ENCODE measurements at regions not wholly inside any gene's neighbourhood (a gene's known extent, or its start where the extent isn't known, plus 50 kb on each side); places are given as distances from the start of the nearest gene placed in this dataset.
"Not testable (repeated sequence)": the region's sequence is repeated elsewhere in the genome, so short reads cannot be mapped to it uniquely, and the experiment has no call there.

DNA sequence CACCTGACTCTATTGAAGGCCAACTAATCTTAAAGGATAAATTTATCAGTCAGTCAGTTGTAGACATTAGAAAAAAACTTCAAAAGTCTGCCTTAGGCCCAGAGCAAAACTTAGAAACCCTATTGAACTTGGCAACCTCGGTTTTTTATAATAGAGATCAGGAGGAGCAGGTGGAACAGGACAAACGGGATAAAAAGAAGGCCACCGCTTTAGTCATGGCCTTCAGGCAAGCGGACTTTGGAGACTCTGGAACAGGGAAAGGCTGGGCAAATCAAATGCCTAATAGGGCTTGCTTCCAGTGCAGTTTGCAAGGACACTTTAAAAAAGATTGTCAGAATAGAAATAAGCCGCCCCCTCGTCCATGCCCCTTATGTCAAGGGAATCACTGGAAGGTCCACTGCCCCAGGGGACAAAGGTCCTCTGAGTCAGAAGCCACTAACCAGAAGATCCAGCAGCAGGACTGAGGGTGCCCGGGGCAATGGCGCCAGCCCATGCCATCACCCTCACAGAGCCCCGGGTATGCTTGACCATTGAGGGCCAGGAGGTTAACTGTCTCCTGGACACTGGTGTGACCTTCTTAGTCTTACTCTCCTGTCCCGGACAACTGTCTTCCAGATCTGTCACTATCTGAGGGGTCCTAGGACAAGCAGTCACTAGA, 98.5 kb downstream of the ZNF467 start:
- POLR2A ChIA-PET; H3K9me3 ChIP-seq (ENCODE audit: low read length); H3K79me2 ChIP-seq (ENCODE audit: insufficient read depth, low read length); intact Hi-C loops (cut with micrococcal nuclease; ENCODE audit: unreplicated experiment); H3K36me3 ChIP-seq (replicated peaks in 1 of 2; ENCODE audit: control insufficient read depth in 1 of 2, insufficient read depth in 2 of 2, low read length in 2 of 2); CTCF ChIA-PET (ENCODE audit: low intra/inter-chr PET ratio, low total read pairs); ATAC-seq; H3K4me3 ChIP-seq (replicated peaks in 1 of 3; ENCODE audit: insufficient read depth in 1 of 3, low read depth in 2 of 3, low read length in 3 of 3); H3K9ac ChIP-seq (ENCODE audit: insufficient read depth, low read depth, low read length); H3K27me3 ChIP-seq (ENCODE audit: control insufficient read depth in 1 of 2, insufficient read depth in 2 of 2, low read length in 2 of 2); H4K20me1 ChIP-seq (ENCODE audit: insufficient read depth, low read length); in situ Hi-C loops (cut with HindIII; ENCODE audit: extremely low pct_ligation_motif_present, low pct_unique_long_range_greater_than_20kb); H2AFZ ChIP-seq (ENCODE audit: low read length); BruUV-seq (replicated peaks); FAIRE-seq; H3K4me2 ChIP-seq (ENCODE audit: low read depth, low read length); H3K27ac ChIP-seq (ENCODE audit: extremely low read length, insufficient read depth, low read length); DNase-seq (ENCODE audit: low spot score): not testable (repeated sequence)
- 34% methylated on average over 7 of the region's 10 CpGs for WGBS (ENCODE audit: low lambda C conversion rate)
- peaks cover 30% of the 10 kb centered on the region for H3K4me1 ChIP-seq (ENCODE audit: insufficient read depth, low read length)
- TF ChIP-seq FOSL2 (CRISPR knock-in tag; IDR thresholded peaks at IDR 0.05), result 0 out of 2 replicates have a peak, but pooled peaks have one; percentile 29

DNA sequence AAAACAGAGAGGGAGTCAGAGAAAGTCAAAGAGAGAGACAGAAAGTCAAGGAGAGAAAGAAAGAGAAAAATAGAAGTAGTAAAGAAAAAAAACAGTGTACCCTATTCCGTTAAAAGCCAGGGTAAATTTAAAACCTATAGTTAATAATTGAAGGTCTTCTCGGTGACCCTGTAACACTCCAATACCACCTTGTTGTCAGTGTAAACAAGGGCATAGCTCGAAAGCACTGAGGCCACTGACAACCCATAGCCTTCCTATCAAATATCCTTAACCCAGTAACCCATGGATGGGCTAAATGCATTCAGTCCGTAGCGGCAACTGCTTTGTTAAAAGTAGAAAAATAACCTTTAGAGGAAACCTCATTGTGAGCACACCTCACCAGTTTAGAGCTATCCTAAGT, 100.4 kb downstream of the ZNF467 start:
- Histone ChIP-seq H3K27me3 (ENCODE audit: control insufficient read depth in 1 of 2, insufficient read depth in 2 of 2, low read length in 2 of 2) (no peaks in the 10 kb centered on the region), H3K27ac (ENCODE audit: extremely low read length, insufficient read depth, low read length) (no peak overlapping the region), H2AFZ (ENCODE audit: low read length) (no peak overlapping the region), H3K4me1 (ENCODE audit: insufficient read depth, low read length) (peaks cover 30% of the 10 kb centered on the region), H3K9ac (ENCODE audit: insufficient read depth, low read depth, low read length) (no peak overlapping the region), H3K36me3 (replicated peaks in 1 of 2; ENCODE audit: control insufficient read depth in 1 of 2, insufficient read depth in 2 of 2, low read length in 2 of 2) (no peaks in the 10 kb centered on the region), H4K20me1 (ENCODE audit: insufficient read depth, low read length) (no peaks in the 10 kb centered on the region), H3K79me2 (ENCODE audit: insufficient read depth, low read length) (no peaks in the 10 kb centered on the region), H3K4me3 (replicated peaks in 1 of 3; ENCODE audit: insufficient read depth in 1 of 3, low read depth in 2 of 3, low read length in 3 of 3) (no peak overlapping the region; a peak in 1 of 6 replicates), H3K9me3 (ENCODE audit: low read length) (no peaks in the 10 kb centered on the region), H3K4me2 (ENCODE audit: low read depth, low read length) (peak overlapping the region; percentile 50)
- ChIA-PET POLR2A (no interaction called here), CTCF (ENCODE audit: low intra/inter-chr PET ratio, low total read pairs) (no interaction called here)
- WGBS (ENCODE audit: low lambda C conversion rate), result 0% methylated on average over 5 of the region's 5 CpGs
- DNase-seq (ENCODE audit: low spot score), result no peak
- ATAC-seq, result no peak
- intact Hi-C loops (cut with micrococcal nuclease; ENCODE audit: unreplicated experiment) (no loop called here), in situ Hi-C loops (cut with HindIII; ENCODE audit: extremely low pct_ligation_motif_present, low pct_unique_long_range_greater_than_20kb) (no loop called here)
- BruUV-seq (replicated peaks), result no TSS peak
- no peak for FAIRE-seq
- TF ChIP-seq ZNF790 (CRISPR knock-in tag; IDR thresholded peaks at IDR 0.05; ENCODE audit: borderline replicate concordance) (no peak), RARA (CRISPR knock-in tag; IDR thresholded peaks at IDR 0.05) (peak; percentile 62), GATAD2A (CRISPR knock-in tag; IDR thresholded peaks at IDR 0.05) (peak; percentile 40; the same call in 1 of the 2 replicates), ZFP90 (CRISPR knock-in tag; IDR thresholded peaks at IDR 0.05; ENCODE audit: borderline replicate concordance) (no peak), CENPX (CRISPR knock-in tag; IDR thresholded peaks at IDR 0.05) (no peak), XRCC5 (optimal IDR thresholded peaks at IDR 0.05; ENCODE audit: low read length) (no peak), FOXA1 (IDR thresholded peaks at IDR 0.05) (no peak), FOXA1 (CRISPR knock-in tag; IDR thresholded peaks at IDR 0.05) (peak; percentile 59)
- TF ChIP-seq, protein P1, sequence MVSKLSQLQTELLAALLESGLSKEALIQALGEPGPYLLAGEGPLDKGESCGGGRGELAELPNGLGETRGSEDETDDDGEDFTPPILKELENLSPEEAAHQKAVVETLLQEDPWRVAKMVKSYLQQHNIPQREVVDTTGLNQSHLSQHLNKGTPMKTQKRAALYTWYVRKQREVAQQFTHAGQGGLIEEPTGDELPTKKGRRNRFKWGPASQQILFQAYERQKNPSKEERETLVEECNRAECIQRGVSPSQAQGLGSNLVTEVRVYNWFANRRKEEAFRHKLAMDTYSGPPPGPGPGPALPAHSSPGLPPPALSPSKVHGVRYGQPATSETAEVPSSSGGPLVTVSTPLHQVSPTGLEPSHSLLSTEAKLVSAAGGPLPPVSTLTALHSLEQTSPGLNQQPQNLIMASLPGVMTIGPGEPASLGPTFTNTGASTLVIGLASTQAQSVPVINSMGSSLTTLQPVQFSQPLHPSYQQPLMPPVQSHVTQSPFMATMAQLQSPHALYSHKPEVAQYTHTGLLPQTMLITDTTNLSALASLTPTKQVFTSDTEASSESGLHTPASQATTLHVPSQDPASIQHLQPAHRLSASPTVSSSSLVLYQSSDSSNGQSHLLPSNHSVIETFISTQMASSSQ (IDR thresholded peaks at IDR 0.05; ENCODE audit: low read depth), result peak; percentile 54
- TF ChIP-seq, protein P1 (CRISPR knock-in tag; IDR thresholded peaks at IDR 0.05; ENCODE audit: borderline replicate concordance), result no peak
- TF ChIP-seq, protein P2, sequence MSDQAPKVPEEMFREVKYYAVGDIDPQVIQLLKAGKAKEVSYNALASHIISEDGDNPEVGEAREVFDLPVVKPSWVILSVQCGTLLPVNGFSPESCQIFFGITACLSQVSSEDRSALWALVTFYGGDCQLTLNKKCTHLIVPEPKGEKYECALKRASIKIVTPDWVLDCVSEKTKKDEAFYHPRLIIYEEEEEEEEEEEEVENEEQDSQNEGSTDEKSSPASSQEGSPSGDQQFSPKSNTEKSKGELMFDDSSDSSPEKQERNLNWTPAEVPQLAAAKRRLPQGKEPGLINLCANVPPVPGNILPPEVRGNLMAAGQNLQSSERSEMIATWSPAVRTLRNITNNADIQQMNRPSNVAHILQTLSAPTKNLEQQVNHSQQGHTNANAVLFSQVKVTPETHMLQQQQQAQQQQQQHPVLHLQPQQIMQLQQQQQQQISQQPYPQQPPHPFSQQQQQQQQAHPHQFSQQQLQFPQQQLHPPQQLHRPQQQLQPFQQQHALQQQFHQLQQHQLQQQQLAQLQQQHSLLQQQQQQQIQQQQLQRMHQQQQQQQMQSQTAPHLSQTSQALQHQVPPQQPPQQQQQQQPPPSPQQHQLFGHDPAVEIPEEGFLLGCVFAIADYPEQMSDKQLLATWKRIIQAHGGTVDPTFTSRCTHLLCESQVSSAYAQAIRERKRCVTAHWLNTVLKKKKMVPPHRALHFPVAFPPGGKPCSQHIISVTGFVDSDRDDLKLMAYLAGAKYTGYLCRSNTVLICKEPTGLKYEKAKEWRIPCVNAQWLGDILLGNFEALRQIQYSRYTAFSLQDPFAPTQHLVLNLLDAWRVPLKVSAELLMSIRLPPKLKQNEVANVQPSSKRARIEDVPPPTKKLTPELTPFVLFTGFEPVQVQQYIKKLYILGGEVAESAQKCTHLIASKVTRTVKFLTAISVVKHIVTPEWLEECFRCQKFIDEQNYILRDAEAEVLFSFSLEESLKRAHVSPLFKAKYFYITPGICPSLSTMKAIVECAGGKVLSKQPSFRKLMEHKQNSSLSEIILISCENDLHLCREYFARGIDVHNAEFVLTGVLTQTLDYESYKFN (CRISPR knock-in tag; conservative IDR thresholded peaks at IDR 0.05), result peak; percentile 51

Data from HepG2 (cell line).